OCI-LY1 (cell line): ENCODE measurements at regions not wholly inside any gene's neighbourhood (a gene's known extent, or its start where the extent isn't known, plus 50 kb on each side); places are given as distances from the start of the nearest gene placed in this dataset.

Experiments
- H2AFZ ChIP-seq: fragments of 200-600 bp; sonication (generic), shearing (Covaris generic); 2 replicates; pipeline ENCODE4 v1.6.0; 2014; ENCODE audit warnings: antibody characterized with exemption, mild to moderate bottlenecking, low read length
- H3F3A ChIP-seq: fragments of 200-600 bp; sonication (generic), shearing (Covaris generic); 2 replicates; pipeline ENCODE4 v1.6.0; 2014; ENCODE audit warnings: mild to moderate bottlenecking, antibody characterized with exemption, low read length, moderate library complexity; ENCODE audit not compliant: insufficient read depth
- H3K27ac ChIP-seq: fragments of 200-600 bp; sonication (generic); 2 replicates; pipeline ENCODE4 v1.5.1; 2014; ENCODE audit warnings: low read length, mixed run types, mild to moderate bottlenecking, low read depth; ENCODE audit not compliant: poor library complexity, severe bottlenecking
- H3K27me3 ChIP-seq: fragments of 200-600 bp; sonication (generic); 2 replicates; pipeline ENCODE4 v1.6.0; 2014; ENCODE audit warnings: antibody characterized with exemption, mild to moderate bottlenecking, low read length, moderate library complexity; ENCODE audit not compliant: insufficient read depth
- H3K36me3 ChIP-seq: fragments of 200-600 bp; sonication (generic); 2 replicates; pipeline ENCODE4 v1.6.1; 2014; ENCODE audit warnings: mild to moderate bottlenecking, antibody characterized with exemption, low read length, moderate library complexity, mixed read lengths; ENCODE audit not compliant: insufficient read depth
- H3K4me1 ChIP-seq: fragments of 200-600 bp; sonication (generic); 2 replicates; pipeline ENCODE4 v1.5.1; 2014; ENCODE audit warnings: mild to moderate bottlenecking, low read length, moderate library complexity; ENCODE audit not compliant: insufficient read depth, severe bottlenecking
- H3K4me2 ChIP-seq: fragments of 200-600 bp; sonication (generic), shearing (Covaris generic); 2 replicates; pipeline ENCODE4 v1.6.1; 2014; ENCODE audit warnings: low read length
- H3K4me3 ChIP-seq: fragments of 200-600 bp; sonication (generic); 2 replicates; pipeline ENCODE4 v1.5.1; 2014; ENCODE audit warnings: low read length, low read depth, mild to moderate bottlenecking, mixed read lengths; ENCODE audit not compliant: poor library complexity, severe bottlenecking
- H3K79me2 ChIP-seq: fragments of 200-600 bp; shearing (Covaris generic); 2 replicates; pipeline ENCODE4 v1.6.1; 2016; ENCODE audit warnings: mixed run types, low read length, mixed read lengths; ENCODE audit not compliant: insufficient read depth
- H3K9ac ChIP-seq: fragments of 200-600 bp; sonication (generic), shearing (Covaris generic); 2 replicates; pipeline ENCODE4 v1.6.1; 2014; ENCODE audit warnings: mild to moderate bottlenecking, low read length, mixed read lengths
- H3K9me2 ChIP-seq: fragments of 200-600 bp; sonication (generic), shearing (Covaris generic); 2 replicates; pipeline ENCODE4 v1.6.1; 2014; ENCODE audit warnings: low read depth, mild to moderate bottlenecking, low read length, mixed read lengths
- H3K9me3 ChIP-seq: fragments of 200-600 bp; shearing (Covaris generic); 2 replicates; pipeline ENCODE4 v1.6.1; 2014; ENCODE audit warnings: low read length, mixed read lengths
- H4K20me1 ChIP-seq: fragments of 200-600 bp; sonication (generic), shearing (Covaris generic); 2 replicates; pipeline ENCODE4 v1.6.0; 2016; ENCODE audit warnings: mild to moderate bottlenecking, low read length; ENCODE audit not compliant: insufficient read depth
- CTCF ChIP-seq: fragments of 200-600 bp; sonication (generic), shearing (Covaris generic); IDR thresholded peaks from 2 replicates; pipeline ENCODE4 v1.5.1; 2017; ENCODE audit warnings: mild to moderate bottlenecking, antibody characterized with exemption, low read length, moderate library complexity, mixed read lengths
- EZH2 ChIP-seq: fragments of 200-600 bp; sonication (generic), shearing (Covaris generic); IDR thresholded peaks from 2 replicates; pipeline ENCODE4 v1.8.0; 2017; ENCODE audit warnings: borderline replicate concordance, mixed run types, mild to moderate bottlenecking, antibody characterized with exemption, low read length, moderate library complexity, mixed read lengths

GRCh38 chrX:12021698-12022097 is 116.6 kb upstream of the FRMPD4 start:
- no peak overlapping the region for H3K27ac ChIP-seq
- H3K4me1 ChIP-seq = no peaks in the 10 kb centered on the region
- TF ChIP-seq CTCF (no peak), EZH2 (no peak)
- H3K9me3 ChIP-seq = no peaks in the 10 kb centered on the region
- H3K79me2 ChIP-seq = no peaks in the 10 kb centered on the region
- no peak overlapping the region for H3K9ac ChIP-seq
- no peaks in the 10 kb centered on the region for H4K20me1 ChIP-seq
- H3K9me2 ChIP-seq = no peaks in the 10 kb centered on the region
- no peaks in the 10 kb centered on the region for H3K36me3 ChIP-seq
- no peaks in the 10 kb centered on the region for H3F3A ChIP-seq
- H3K4me3 ChIP-seq = no peak overlapping the region
- no peak overlapping the region for H3K4me2 ChIP-seq
- H2AFZ ChIP-seq = no peak overlapping the region
- H3K27me3 ChIP-seq = no peaks in the 10 kb centered on the region

DNA sequence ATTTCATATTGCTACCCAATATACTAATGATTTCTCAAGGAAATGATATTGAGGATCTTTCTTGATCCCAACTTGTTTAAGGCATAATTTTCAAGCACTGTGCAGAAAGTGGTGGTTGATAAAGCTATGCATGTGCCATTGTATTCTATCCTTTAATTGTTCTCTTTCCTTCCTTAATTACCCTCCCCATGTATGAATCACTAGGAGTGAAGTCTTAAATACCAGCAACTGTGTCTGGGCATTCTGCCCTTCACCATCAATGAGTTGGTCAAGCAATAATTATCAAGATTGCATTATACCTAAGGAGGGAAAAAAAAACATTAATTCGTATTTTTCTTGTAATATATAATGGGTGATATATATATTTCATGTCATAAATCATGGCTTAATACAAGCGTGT is 111.8 kb upstream of the FRMPD4 start:
- Histone ChIP-seq H3K9ac (no peak overlapping the region), H3K36me3 (no peaks in the 10 kb centered on the region), H3F3A (no peaks in the 10 kb centered on the region), H3K9me2 (no peaks in the 10 kb centered on the region), H4K20me1 (no peaks in the 10 kb centered on the region), H3K27me3 (no peaks in the 10 kb centered on the region), H3K4me1 (no peaks in the 10 kb centered on the region), H3K4me3 (no peak overlapping the region), H3K79me2 (no peaks in the 10 kb centered on the region), H2AFZ (no peak overlapping the region), H3K4me2 (no peak overlapping the region), H3K27ac (no peak overlapping the region), H3K9me3 (no peaks in the 10 kb centered on the region)
- TF ChIP-seq EZH2 = no peak
- no peak for TF ChIP-seq CTCF

DNA sequence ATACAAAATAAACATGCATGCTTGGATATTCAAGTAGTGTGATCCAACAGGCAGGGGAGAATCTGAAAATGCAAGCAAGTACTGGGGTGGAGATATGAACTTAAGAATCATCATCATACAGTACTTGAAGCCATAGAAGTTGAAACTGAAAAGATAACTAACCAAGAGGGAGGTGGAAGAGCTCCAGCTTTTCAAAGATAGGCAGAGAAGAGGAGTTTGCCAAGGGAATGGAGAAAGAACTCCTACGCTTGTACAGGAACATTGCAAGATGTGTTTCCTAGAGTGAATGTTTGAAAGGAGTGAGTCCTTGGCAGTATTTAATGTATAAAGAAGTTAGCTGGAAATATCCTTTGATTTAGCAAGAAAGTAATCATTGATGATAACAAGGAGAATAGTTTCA is 106.2 kb upstream of the FRMPD4 start:
- Histone ChIP-seq H3K79me2 (no peaks in the 10 kb centered on the region), H2AFZ (no peak overlapping the region), H3K36me3 (no peaks in the 10 kb centered on the region), H3F3A (no peaks in the 10 kb centered on the region), H3K4me3 (no peak overlapping the region), H3K27ac (no peak overlapping the region), H3K4me2 (no peak overlapping the region), H3K9ac (no peak overlapping the region), H3K9me3 (no peaks in the 10 kb centered on the region), H3K9me2 (no peaks in the 10 kb centered on the region), H3K27me3 (no peaks in the 10 kb centered on the region), H3K4me1 (no peaks in the 10 kb centered on the region), H4K20me1 (no peaks in the 10 kb centered on the region)
- TF ChIP-seq CTCF = no peak
- no peak for TF ChIP-seq EZH2
